CD14-positive monocyte (primary cell): ENCODE measurements at regions not wholly inside any gene's neighbourhood (a gene's known extent, or its start where the extent isn't known, plus 50 kb on each side); places are given as distances from the start of the nearest gene placed in this dataset.

Experiments
- DNase-seq, 3 donors: peaks; one replicate each; pipeline ENCODE4 v3.0.0-alpha.2; 2011 to 2022
- H2AFZ ChIP-seq: 2 replicates; pipeline ENCODE4 v1.6.0; 2012; ENCODE audit warnings: mild to moderate bottlenecking, low read depth, low read length, inconsistent platforms; ENCODE audit not compliant: insufficient read depth, poor library complexity, severe bottlenecking
- H3K27ac ChIP-seq, 2 donors: 1 replicate in 1 of 2; 2 replicates in 1 of 2; pipeline ENCODE4 v1.5.1; 2012 to 2013; ENCODE audit warnings: low read length in 2 of 2, control low read depth in 1 of 2, inconsistent platforms in 1 of 2, low read depth in 1 of 2, mild to moderate bottlenecking in 1 of 2
- H3K27me3 ChIP-seq, 2 donors: one replicate each; pipeline versions ENCODE4 v1.6.0 to v1.6.1; 2011 to 2013; ENCODE audit warnings: low read length in 2 of 2; ENCODE audit not compliant: control insufficient read depth in 2 of 2, insufficient read depth in 2 of 2
- H3K36me3 ChIP-seq, 2 donors: replicated peaks in 1 of 2; 1 replicate in 1 of 2; 2 replicates in 1 of 2; pipeline versions ENCODE4 v1.5.1 to v1.6.1; 2012 to 2013; ENCODE audit warnings: low read length in 2 of 2, control low read depth in 1 of 2, inconsistent platforms in 1 of 2, mild to moderate bottlenecking in 1 of 2; ENCODE audit not compliant: insufficient read depth in 2 of 2, control insufficient read depth in 1 of 2
- H3K4me1 ChIP-seq, 2 donors: 1 replicate in 1 of 2; 2 replicates in 1 of 2; pipeline versions ENCODE4 v1.5.1 to v1.6.1; 2012 to 2013; ENCODE audit warnings: low read length in 2 of 2, control low read depth in 1 of 2, inconsistent platforms in 1 of 2, mild to moderate bottlenecking in 1 of 2, moderate library complexity in 1 of 2; ENCODE audit not compliant: insufficient read depth in 2 of 2, control insufficient read depth in 1 of 2
- H3K4me2 ChIP-seq: replicated peaks from 2 replicates; pipeline ENCODE3; 2012; ENCODE audit warnings: low read length, moderate library complexity, mild to moderate bottlenecking; ENCODE audit not compliant: poor library complexity, severe bottlenecking; ENCODE audit errors: extremely low read depth
- H3K4me3 ChIP-seq, 3 experiments: fragments of 200-600 bp in 1 of 3; sonication (generic) in 1 of 3; replicated peaks in 1 of 3; 1 replicate in 2 of 3; 2 replicates in 1 of 3; pipeline ENCODE4 v1.5.1; 2011 to 2013; ENCODE audit warnings: low read length in 3 of 3, mild to moderate bottlenecking in 3 of 3, control low read depth in 2 of 3, low read depth in 2 of 3, inconsistent platforms in 1 of 3, moderate library complexity in 1 of 3
- H3K79me2 ChIP-seq: 2 replicates; pipeline ENCODE4 v1.6.0; 2012; ENCODE audit warnings: mild to moderate bottlenecking, control low read depth, inconsistent platforms, low read length, moderate library complexity; ENCODE audit not compliant: insufficient read depth
- H3K9ac ChIP-seq: 2 replicates; pipeline ENCODE4 v1.6.0; 2017; ENCODE audit warnings: low read length, mild to moderate bottlenecking; ENCODE audit not compliant: insufficient read depth, poor library complexity, severe bottlenecking
- H3K9me3 ChIP-seq, 2 donors: replicated peaks in 1 of 2; 1 replicate in 1 of 2; 2 replicates in 1 of 2; pipeline versions ENCODE4 v1.5.1 to v1.6.1; 2012 to 2013; ENCODE audit warnings: low read length in 2 of 2, control low read depth in 1 of 2; ENCODE audit not compliant: control insufficient read depth in 1 of 2, insufficient read depth in 1 of 2
- H4K20me1 ChIP-seq: 2 replicates; pipeline ENCODE4 v1.6.0; 2012; ENCODE audit warnings: mild to moderate bottlenecking, low read length, control low read depth, moderate library complexity; ENCODE audit not compliant: insufficient read depth
- H3K27ac Mint-ChIP-seq, 7 donors: one replicate each; pipeline ENCODE4 v1.8.0; 2020; ENCODE audit warnings: mild to moderate bottlenecking in 7 of 7, mixed read lengths in 7 of 7, moderate library complexity in 6 of 7, inconsistent platforms in 2 of 7
- H3K27me3 Mint-ChIP-seq, 3 donors: one replicate each; pipeline ENCODE4 v1.8.0; 2021 to 2022; ENCODE audit warnings: low read depth in 3 of 3, mild to moderate bottlenecking in 3 of 3, mixed read lengths in 3 of 3, moderate library complexity in 3 of 3, inconsistent platforms in 1 of 3
- H3K36me3 Mint-ChIP-seq, 2 donors: one replicate each; pipeline ENCODE4 v1.8.0; 2020; ENCODE audit warnings: mixed read lengths in 2 of 2, inconsistent platforms in 1 of 2, mild to moderate bottlenecking in 1 of 2
- H3K4me1 Mint-ChIP-seq: one replicate; pipeline ENCODE4 v1.8.0; 2020; ENCODE audit warnings: mild to moderate bottlenecking, mixed read lengths
- H3K4me3 Mint-ChIP-seq, 2 donors: one replicate each; pipeline ENCODE4 v1.8.0; 2020; ENCODE audit warnings: mild to moderate bottlenecking in 2 of 2, mixed read lengths in 2 of 2, moderate library complexity in 1 of 2
- H3K9me3 Mint-ChIP-seq, 7 donors: one replicate each; pipeline ENCODE4 v1.8.0; 2020 to 2022; ENCODE audit warnings: mixed read lengths in 7 of 7, mild to moderate bottlenecking in 6 of 7, moderate library complexity in 6 of 7, inconsistent platforms in 2 of 7
- CTCF ChIP-seq: fragments of 200-600 bp; IDR thresholded peaks from one replicate; pipeline ENCODE4 v1.8.0; 2022; ENCODE audit warnings: antibody characterized with exemption, mild to moderate bottlenecking
- WGBS: methylation state at CpG from one replicate; pipeline ENCODE4 v1.1.5; 2013; ENCODE audit warnings: missing lambda C conversion rate; ENCODE audit not compliant: insufficient coverage; 5-methylcytosine and 5-hydroxymethylcytosine counted together
- intact Hi-C, 2 donors: fragments of 100-400 bp; cut with micrococcal nuclease; formaldehyde crosslinking; loops; one replicate each; pipeline versions ENCODE4 v1.15.0 to v1.15.1; 2023

- intact Hi-C loops: no loop called here
- H3K36me3 ChIP-seq: no peaks in the 10 kb centered on the region
- Mint-ChIP-seq H3K9me3 (peaks cover 0 to 3% (median 0%) of the 10 kb centered on the region in 7 donors), H3K27me3 (no peaks in the 10 kb centered on the region), H3K27ac (no peak overlapping the region), H3K4me1 (no peaks in the 10 kb centered on the region), H3K4me3 (no peak overlapping the region), H3K36me3 (no peaks in the 10 kb centered on the region)
- H3K9me3 ChIP-seq: no peaks in the 10 kb centered on the region
- no peak overlapping the region for H3K27ac ChIP-seq
- H3K4me2 ChIP-seq: no peak overlapping the region
- no peaks in the 10 kb centered on the region for H3K79me2 ChIP-seq
- no peak overlapping the region for H3K9ac ChIP-seq
- DNase-seq: no peak
- WGBS: no CpG with 5 or more reads among the region's 2 CpGs
- H2AFZ ChIP-seq: no peak overlapping the region
- no peaks in the 10 kb centered on the region for H4K20me1 ChIP-seq
- H3K27me3 ChIP-seq: no peaks in the 10 kb centered on the region
- H3K4me3 ChIP-seq: no peak overlapping the region
- no peaks in the 10 kb centered on the region for H3K4me1 ChIP-seq
- TF ChIP-seq CTCF: no peak
Measured at GRCh38 chr1:194473766-194474165, 1287.4 kb upstream of the B3GALT2 start.

- no peak overlapping the region for H2AFZ ChIP-seq
- no peak overlapping the region for H3K4me2 ChIP-seq
- no peak overlapping the region for H3K4me3 Mint-ChIP-seq
- no peaks in the 10 kb centered on the region for H4K20me1 ChIP-seq
- no CpG with 5 or more reads among the region's 1 CpG for WGBS
- H3K27ac ChIP-seq: no peak overlapping the region
- H3K79me2 ChIP-seq: no peaks in the 10 kb centered on the region
- peaks cover 0 to 3% (median 0%) of the 10 kb centered on the region in 7 donors for H3K9me3 Mint-ChIP-seq
- no peak overlapping the region for H3K9ac ChIP-seq
- no peaks in the 10 kb centered on the region for H3K36me3 ChIP-seq
- no peaks in the 10 kb centered on the region for H3K9me3 ChIP-seq
- H3K27ac Mint-ChIP-seq: no peak overlapping the region
- H3K27me3 ChIP-seq: no peaks in the 10 kb centered on the region
- no peaks in the 10 kb centered on the region for H3K36me3 Mint-ChIP-seq
- no peak for TF ChIP-seq CTCF
- no peaks in the 10 kb centered on the region for H3K4me1 ChIP-seq
- no peak overlapping the region for H3K4me3 ChIP-seq
- H3K27me3 Mint-ChIP-seq: no peaks in the 10 kb centered on the region
- DNase-seq: no peak
- intact Hi-C loops: no loop called here
- no peaks in the 10 kb centered on the region for H3K4me1 Mint-ChIP-seq
Measured at GRCh38 chr1:194469282-194469681, 1282.9 kb upstream of the B3GALT2 start.
